ENCODE measurements at regions not wholly inside any gene's neighbourhood (a gene's known extent, or its start where the extent isn't known, plus 50 kb on each side); places are given as distances from the start of the nearest gene placed in this dataset.

- in situ Hi-C loops (cut with MboI; ENCODE audit: low sequenced_read_pairs), result no loop called here
These were observed 960.3 kb downstream of the VRK1 start for GRCh38 chr14:97757491-97757890.

GRCh38 chr14:97760050-97760449 is 962.9 kb downstream of the VRK1 start:
- in situ Hi-C loops (cut with MboI; ENCODE audit: low sequenced_read_pairs), result no loop called here

GRCh38 chr14:97762386-97762785 is 965.2 kb downstream of the VRK1 start:
- in situ Hi-C loops (cut with MboI; ENCODE audit: low sequenced_read_pairs), result no loop called here

GRCh38 chr14:97771340-97772045 is 974.3 kb downstream of the VRK1 start:
- in situ Hi-C loops (cut with MboI; ENCODE audit: low sequenced_read_pairs), result no loop called here

GRCh38 chr14:97773598-97773997 is 976.4 kb downstream of the VRK1 start:
- in situ Hi-C loops (cut with MboI; ENCODE audit: low sequenced_read_pairs), result no loop called here

GRCh38 chr14:97776890-97777558 is 979.8 kb downstream of the VRK1 start:
- in situ Hi-C loops (cut with MboI; ENCODE audit: low sequenced_read_pairs), result no loop called here

- in situ Hi-C loops (cut with MboI; ENCODE audit: low sequenced_read_pairs), result no loop called here
These were observed 980.6 kb downstream of the VRK1 start for GRCh38 chr14:97777622-97778355.

GRCh38 chr14:97779140-97779539 is 982.0 kb downstream of the VRK1 start:
- in situ Hi-C loops (cut with MboI; ENCODE audit: low sequenced_read_pairs), result no loop called here

GRCh38 chr14:97780804-97781203 is 983.6 kb downstream of the VRK1 start:
- in situ Hi-C loops (cut with MboI; ENCODE audit: low sequenced_read_pairs), result no loop called here

- in situ Hi-C loops (cut with MboI; ENCODE audit: low sequenced_read_pairs), result no loop called here
These were observed 984.8 kb downstream of the VRK1 start for GRCh38 chr14:97781961-97782360.

- in situ Hi-C loops (cut with MboI; ENCODE audit: low sequenced_read_pairs), result no loop called here
These were observed 985.8 kb downstream of the VRK1 start for GRCh38 chr14:97782871-97783414.

- in situ Hi-C loops (cut with MboI; ENCODE audit: low sequenced_read_pairs), result no loop called here
These were observed 988.3 kb downstream of the VRK1 start for GRCh38 chr14:97785495-97785894.

- in situ Hi-C loops (cut with MboI; ENCODE audit: low sequenced_read_pairs), result no loop called here
These were observed 991.2 kb downstream of the VRK1 start for GRCh38 chr14:97788364-97788763.

- in situ Hi-C loops (cut with MboI; ENCODE audit: low sequenced_read_pairs), result no loop called here
These were observed 991.8 kb downstream of the VRK1 start for GRCh38 chr14:97788846-97789526.

GRCh38 chr14:97791072-97791471 is 993.9 kb downstream of the VRK1 start:
- in situ Hi-C loops (cut with MboI; ENCODE audit: low sequenced_read_pairs), result no loop called here

- in situ Hi-C loops (cut with MboI; ENCODE audit: low sequenced_read_pairs), result no loop called here
These were observed 994.7 kb downstream of the VRK1 start for GRCh38 chr14:97791906-97792305.

- in situ Hi-C loops (cut with MboI; ENCODE audit: low sequenced_read_pairs), result no loop called here
These were observed 999.3 kb downstream of the VRK1 start for GRCh38 chr14:97796511-97796910.

- in situ Hi-C loops (cut with MboI; ENCODE audit: low sequenced_read_pairs), result no loop called here
These were observed 1001.0 kb downstream of the VRK1 start for GRCh38 chr14:97798176-97798575.

GRCh38 chr14:97802430-97803373 is 1005.5 kb downstream of the VRK1 start:
- in situ Hi-C loops (cut with MboI; ENCODE audit: low sequenced_read_pairs), result no loop called here

GRCh38 chr14:97804056-97804455 is 1006.9 kb downstream of the VRK1 start:
- in situ Hi-C loops (cut with MboI; ENCODE audit: low sequenced_read_pairs), result no loop called here

Measured in HL-60/S4 (cell line).